GM23338 (cell line): ENCODE measurements at regions not wholly inside any gene's neighbourhood (a gene's known extent, or its start where the extent isn't known, plus 50 kb on each side); places are given as distances from the start of the nearest gene placed in this dataset.

Experiments
- ATAC-seq: fragments of 200-7000 bp; cut with Tn5 transposase; 3 replicates; pipeline ENCODE4 v1.9.1; 2020
- DNase-seq: peaks from one replicate; pipeline ENCODE4 v3.0.0-alpha.2; 2015; ENCODE audit warnings: low spot score
- H2AFZ ChIP-seq: fragments of 200-600 bp; sonication (generic); 2 replicates; pipeline ENCODE4 v1.8.0; 2016; ENCODE audit warnings: antibody characterized with exemption, mild to moderate bottlenecking, moderate library complexity
- H3F3A ChIP-seq: fragments of 200-600 bp; sonication (generic); replicated peaks from 2 replicates; pipeline ENCODE4 v1.8.0; 2017; ENCODE audit warnings: antibody characterized with exemption, mixed run types, low read depth
- H3K27ac ChIP-seq: fragments of 200-600 bp; sonication (generic); 2 replicates; pipeline ENCODE4 v1.6.1; 2016; ENCODE audit warnings: low read depth
- H3K27me3 ChIP-seq: fragments of 200-600 bp; sonication (generic); 2 replicates; pipeline ENCODE4 v1.8.0; 2016; ENCODE audit warnings: mild to moderate bottlenecking, mixed run types, moderate library complexity; ENCODE audit not compliant: insufficient read depth
- H3K36me3 ChIP-seq: fragments of 200-600 bp; sonication (generic); 2 replicates; pipeline ENCODE4 v1.8.0; 2016; ENCODE audit warnings: mild to moderate bottlenecking; ENCODE audit not compliant: insufficient read depth
- H3K4me1 ChIP-seq: fragments of 200-600 bp; sonication (generic); 2 replicates; pipeline ENCODE4 v1.8.0; 2016; ENCODE audit warnings: mild to moderate bottlenecking, moderate library complexity; ENCODE audit not compliant: insufficient read depth
- H3K4me2 ChIP-seq: fragments of 200-600 bp; sonication (generic); 2 replicates; pipeline ENCODE4 v1.7.1; 2017; ENCODE audit warnings: mixed run types
- H3K4me3 ChIP-seq: fragments of 200-600 bp; sonication (generic); 2 replicates; pipeline ENCODE4 v1.6.1; 2016; ENCODE audit warnings: mixed run types
- H3K79me2 ChIP-seq: fragments of 200-600 bp; sonication (generic); replicated peaks from 2 replicates; pipeline ENCODE4 v1.8.0; 2017; ENCODE audit warnings: mild to moderate bottlenecking; ENCODE audit not compliant: insufficient read depth
- H3K9me2 ChIP-seq: fragments of 200-600 bp; sonication (generic); 2 replicates; pipeline ENCODE4 v1.8.0; 2017; ENCODE audit not compliant: insufficient read depth
- H4K20me1 ChIP-seq: fragments of 200-600 bp; sonication (generic); replicated peaks from 2 replicates; pipeline ENCODE4 v1.8.0; 2017; ENCODE audit warnings: mild to moderate bottlenecking; ENCODE audit not compliant: insufficient read depth
- H3K27ac Mint-ChIP-seq: 2 replicates; pipeline ENCODE4 v1.8.0; 2020; ENCODE audit warnings: inconsistent platforms, mild to moderate bottlenecking, moderate library complexity, mixed read lengths
- H3K27me3 Mint-ChIP-seq: 3 replicates; pipeline ENCODE4 v1.8.0; 2022; ENCODE audit warnings: low read depth, mild to moderate bottlenecking, moderate library complexity, mixed read lengths, inconsistent platforms; ENCODE audit not compliant: insufficient read depth, poor library complexity
- H3K36me3 Mint-ChIP-seq: 3 replicates; pipeline ENCODE4 v1.8.0; 2021; ENCODE audit warnings: low read depth, mild to moderate bottlenecking, inconsistent platforms, moderate library complexity, mixed read lengths
- H3K4me1 Mint-ChIP-seq: 3 replicates; pipeline ENCODE4 v1.8.0; 2020; ENCODE audit warnings: mild to moderate bottlenecking, inconsistent platforms, mixed read lengths
- H3K4me3 Mint-ChIP-seq: 3 replicates; pipeline ENCODE4 v1.8.0; 2021; ENCODE audit warnings: moderate library complexity, mild to moderate bottlenecking, inconsistent platforms, mixed read lengths
- H3K9me3 Mint-ChIP-seq: 3 replicates; pipeline ENCODE4 v1.8.0; 2020; ENCODE audit warnings: moderate library complexity, mild to moderate bottlenecking, inconsistent platforms, mixed read lengths
- CREB1 ChIP-seq: fragments of 250-450 bp; sonication (Bioruptor Pico); IDR thresholded peaks from 2 replicates; pipeline ENCODE4 v1.5.0; 2020; ENCODE audit warnings: low read depth, mild to moderate bottlenecking, moderate library complexity
- CTCF ChIP-seq, 2 experiments: fragments of 200-600 bp in 1 of 2; sonication (generic) in 1 of 2; conservative IDR thresholded peaks; 2 replicates each; pipeline versions ENCODE4 v1.5.1 to v1.6.1; 2016 to 2017; ENCODE audit warnings: antibody characterized with exemption in 2 of 2, low read depth in 2 of 2, mild to moderate bottlenecking in 2 of 2, moderate library complexity in 1 of 2
- EZH2 ChIP-seq: fragments of 200-600 bp; sonication (generic); IDR thresholded peaks from one replicate; pipeline ENCODE4 v1.8.0; 2017; ENCODE audit warnings: antibody characterized with exemption, mild to moderate bottlenecking, low read depth; ENCODE audit not compliant: unreplicated experiment
- STAT1 ChIP-seq: IDR thresholded peaks from one replicate; pipeline ENCODE4 v1.6.1; 2016; ENCODE audit warnings: antibody characterized with exemption; ENCODE audit not compliant: unreplicated experiment
- ZNF114 ChIP-seq: fragments of 250-450 bp; sonication (Bioruptor Pico); IDR thresholded peaks from 2 replicates; pipeline ENCODE4 v1.5.0; 2020; ENCODE audit warnings: mild to moderate bottlenecking, moderate library complexity
- ZNF462 ChIP-seq: fragments of 250-450 bp; sonication (Bioruptor Pico); IDR thresholded peaks from 2 replicates; pipeline ENCODE4 v1.5.0; 2020; ENCODE audit warnings: mild to moderate bottlenecking, moderate library complexity

GRCh38 chr15:93762036-93762435, 469.3 kb upstream of the MCTP2 start:
- H3K9me3 Mint-ChIP-seq: peaks cover 3% of the 10 kb centered on the region
- peaks cover 3% of the 10 kb centered on the region for H3K27me3 Mint-ChIP-seq
- TF ChIP-seq STAT1 (no peak), CREB1 (no peak), ZNF462 (CRISPR knock-in tag) (no peak), CTCF (conservative IDR thresholded peaks at IDR 0.05; ENCODE audit: low read depth in 2 of 2) (no peak), ZNF114 (CRISPR knock-in tag) (no peak), EZH2 (no peak)
- no peaks in the 10 kb centered on the region for H4K20me1 ChIP-seq
- H3F3A ChIP-seq: no peaks in the 10 kb centered on the region
- H3K4me1 Mint-ChIP-seq: no peaks in the 10 kb centered on the region
- no peak overlapping the region for H3K27ac Mint-ChIP-seq
- H3K79me2 ChIP-seq: no peaks in the 10 kb centered on the region
- no peaks in the 10 kb centered on the region for H3K36me3 Mint-ChIP-seq
- H3K36me3 ChIP-seq: no peaks in the 10 kb centered on the region
- H2AFZ ChIP-seq: no peak overlapping the region
- H3K27ac ChIP-seq: no peak overlapping the region
- H3K4me3 Mint-ChIP-seq: no peak overlapping the region
- H3K4me2 ChIP-seq: no peak overlapping the region
- no peak overlapping the region for H3K4me3 ChIP-seq
- no peaks in the 10 kb centered on the region for H3K9me2 ChIP-seq
- ATAC-seq: no peak
- no peaks in the 10 kb centered on the region for H3K4me1 ChIP-seq
- no peaks in the 10 kb centered on the region for H3K27me3 ChIP-seq
- DNase-seq: no peak
